IMR-90 (cell line): ENCODE measurements at regions not wholly inside any gene's neighbourhood (a gene's known extent, or its start where the extent isn't known, plus 50 kb on each side); places are given as distances from the start of the nearest gene placed in this dataset.

Source experiments
- BHLHE40 ChIP-seq: fragments of 150-350 bp; IDR thresholded peaks from 2 replicates; pipeline ENCODE4 v1.6.1; 2016; ENCODE audit warnings: mild to moderate bottlenecking, low read depth, low read length
- MAFK ChIP-seq: IDR thresholded peaks from 2 replicates; pipeline ENCODE4 v1.6.1; 2012; ENCODE audit warnings: low read depth, low read length, improper control_type of control experiment
- MAZ ChIP-seq: IDR thresholded peaks from 2 replicates; pipeline ENCODE4 v1.6.1; 2012; ENCODE audit warnings: low read depth, mild to moderate bottlenecking, low read length, improper control_type of control experiment, moderate library complexity, borderline replicate concordance
- POLR2A ChIP-seq: IDR thresholded peaks from 2 replicates; pipeline ENCODE4 v1.6.1; 2012; ENCODE audit warnings: mild to moderate bottlenecking, low read depth, low read length
- RAD21 ChIP-seq: IDR thresholded peaks from 2 replicates; pipeline ENCODE4 v1.6.1; 2012; ENCODE audit warnings: low read length, improper control_type of control experiment
- RFX5 ChIP-seq: IDR thresholded peaks from 2 replicates; pipeline ENCODE4 v1.8.0; 2012; ENCODE audit warnings: low read depth, mild to moderate bottlenecking, low read length, moderate library complexity
- SMC3 ChIP-seq: fragments of 150-350 bp; IDR thresholded peaks from 2 replicates; pipeline ENCODE4 v1.6.1; 2016; ENCODE audit warnings: low read depth, mild to moderate bottlenecking, antibody characterized with exemption, low read length, moderate library complexity
- TF ChIP-seq, protein P1 (sequence below): conservative IDR thresholded peaks from 2 replicates; pipeline ENCODE4 v1.5.1; 2012; ENCODE audit warnings: mild to moderate bottlenecking, low read depth, low read length, improper control_type of control experiment
- TF ChIP-seq, protein P2 (sequence below): fragments of 150-350 bp; IDR thresholded peaks from 2 replicates; pipeline ENCODE4 v1.6.1; 2017; ENCODE audit warnings: mild to moderate bottlenecking, antibody characterized with exemption, low read length, low read depth

DNA sequence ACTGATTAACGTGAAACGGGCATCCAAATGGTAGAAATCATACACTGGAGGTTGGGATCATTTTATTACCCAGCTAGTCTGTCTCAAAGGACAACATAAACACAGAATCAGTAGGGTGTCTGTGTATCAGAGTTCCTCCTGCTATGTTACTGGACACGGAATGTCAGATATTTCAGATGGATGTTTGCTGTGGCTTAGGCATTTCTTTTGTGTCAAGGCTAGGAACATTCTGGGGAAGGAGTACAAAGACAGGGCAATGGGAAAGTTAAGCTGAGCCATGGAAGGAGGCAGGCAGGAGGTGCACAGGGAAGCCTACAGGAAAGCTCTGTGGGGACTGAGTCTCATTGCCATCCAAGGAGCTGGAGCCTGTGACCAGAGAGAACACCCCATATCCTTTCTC is 254.6 kb downstream of the C12orf75 start:
- TF ChIP-seq, protein P1, sequence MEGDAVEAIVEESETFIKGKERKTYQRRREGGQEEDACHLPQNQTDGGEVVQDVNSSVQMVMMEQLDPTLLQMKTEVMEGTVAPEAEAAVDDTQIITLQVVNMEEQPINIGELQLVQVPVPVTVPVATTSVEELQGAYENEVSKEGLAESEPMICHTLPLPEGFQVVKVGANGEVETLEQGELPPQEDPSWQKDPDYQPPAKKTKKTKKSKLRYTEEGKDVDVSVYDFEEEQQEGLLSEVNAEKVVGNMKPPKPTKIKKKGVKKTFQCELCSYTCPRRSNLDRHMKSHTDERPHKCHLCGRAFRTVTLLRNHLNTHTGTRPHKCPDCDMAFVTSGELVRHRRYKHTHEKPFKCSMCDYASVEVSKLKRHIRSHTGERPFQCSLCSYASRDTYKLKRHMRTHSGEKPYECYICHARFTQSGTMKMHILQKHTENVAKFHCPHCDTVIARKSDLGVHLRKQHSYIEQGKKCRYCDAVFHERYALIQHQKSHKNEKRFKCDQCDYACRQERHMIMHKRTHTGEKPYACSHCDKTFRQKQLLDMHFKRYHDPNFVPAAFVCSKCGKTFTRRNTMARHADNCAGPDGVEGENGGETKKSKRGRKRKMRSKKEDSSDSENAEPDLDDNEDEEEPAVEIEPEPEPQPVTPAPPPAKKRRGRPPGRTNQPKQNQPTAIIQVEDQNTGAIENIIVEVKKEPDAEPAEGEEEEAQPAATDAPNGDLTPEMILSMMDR: no peak
- TF ChIP-seq, protein P2, sequence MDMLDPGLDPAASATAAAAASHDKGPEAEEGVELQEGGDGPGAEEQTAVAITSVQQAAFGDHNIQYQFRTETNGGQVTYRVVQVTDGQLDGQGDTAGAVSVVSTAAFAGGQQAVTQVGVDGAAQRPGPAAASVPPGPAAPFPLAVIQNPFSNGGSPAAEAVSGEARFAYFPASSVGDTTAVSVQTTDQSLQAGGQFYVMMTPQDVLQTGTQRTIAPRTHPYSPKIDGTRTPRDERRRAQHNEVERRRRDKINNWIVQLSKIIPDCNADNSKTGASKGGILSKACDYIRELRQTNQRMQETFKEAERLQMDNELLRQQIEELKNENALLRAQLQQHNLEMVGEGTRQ: no peak
- TF ChIP-seq BHLHE40: no peak
- no peak for TF ChIP-seq POLR2A
- no peak for TF ChIP-seq MAZ
- TF ChIP-seq RAD21: no peak
- TF ChIP-seq SMC3: no peak
- TF ChIP-seq MAFK: no peak
- TF ChIP-seq RFX5: no peak
